ENCODE measurements at regions not wholly inside any gene's neighbourhood (a gene's known extent, or its start where the extent isn't known, plus 50 kb on each side); places are given as distances from the start of the nearest gene placed in this dataset.

- ChIA-PET POLR2A (no interaction called here), CTCF (no interaction called here)
- Histone ChIP-seq H3K36me3 (ENCODE audit: control insufficient read depth, insufficient read depth, low read length) (no peaks in the 10 kb centered on the region), H3K27me3 (ENCODE audit: control insufficient read depth, insufficient read depth, low read length) (no peaks in the 10 kb centered on the region), H3K4me3 (ENCODE audit: low read depth, low read length) (no peak overlapping the region)
- no peak for DNase-seq (ENCODE audit: low read depth)
- TF ChIP-seq CTCF (IDR thresholded peaks at IDR 0.05; ENCODE audit: insufficient read depth, low read depth, low read length), result no peak
These were observed 128.2 kb downstream of the ARSF start for GRCh38 chrX:3169421-3169820.

- CTCF ChIA-PET, result no interaction called here
- no peak for DNase-seq (ENCODE audit: low read depth)
- Histone ChIP-seq H3K27me3 (ENCODE audit: control insufficient read depth, insufficient read depth, low read length) (no peaks in the 10 kb centered on the region), H3K36me3 (ENCODE audit: control insufficient read depth, insufficient read depth, low read length) (no peaks in the 10 kb centered on the region), H3K4me3 (ENCODE audit: low read depth, low read length) (no peak overlapping the region)
- TF ChIP-seq CTCF (IDR thresholded peaks at IDR 0.05; ENCODE audit: insufficient read depth, low read depth, low read length), result no peak
- POLR2A ChIA-PET, result no interaction called here
These were observed 126.5 kb downstream of the ARSF start for GRCh38 chrX:3167771-3168170.

DNA sequence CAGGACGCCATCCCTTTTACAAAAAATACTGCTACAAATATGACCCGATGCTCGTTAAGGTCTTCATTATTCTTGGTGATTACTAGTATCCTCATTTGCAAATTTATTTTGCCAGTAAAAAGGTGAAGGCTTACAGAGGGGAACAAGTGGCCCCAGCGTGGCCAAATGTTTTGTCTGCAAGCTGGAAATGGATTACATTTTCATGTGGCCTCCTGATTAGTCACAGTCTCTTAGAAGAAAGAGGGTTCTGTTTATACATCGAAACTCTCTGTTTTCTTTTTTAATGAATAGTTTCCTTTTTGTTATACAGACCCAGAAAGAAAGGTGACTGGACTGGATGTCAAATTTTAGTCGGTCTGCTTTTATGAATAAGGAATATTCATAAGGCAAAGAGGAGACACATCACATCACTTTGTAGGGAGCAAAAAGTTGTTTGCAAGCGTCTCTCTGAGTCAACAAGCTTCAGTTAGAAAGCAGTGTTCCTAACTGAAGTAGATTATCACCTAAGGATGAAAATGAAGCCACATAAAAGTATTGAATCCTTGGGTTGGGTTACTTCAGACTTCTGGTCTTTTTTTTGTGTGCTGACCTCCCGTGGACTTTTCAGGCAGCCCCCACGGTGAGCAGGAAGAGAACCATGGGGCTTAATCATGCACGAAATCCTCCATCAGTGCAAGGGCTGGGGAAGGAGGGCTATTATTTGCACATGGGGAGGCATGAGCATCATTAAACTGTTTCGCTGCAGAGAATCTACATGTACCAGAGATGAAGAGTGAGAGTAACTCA, 125.6 kb downstream of the ARSF start:
- H3K27me3 ChIP-seq (ENCODE audit: control insufficient read depth, insufficient read depth, low read length), result no peaks in the 10 kb centered on the region
- TF ChIP-seq CTCF (IDR thresholded peaks at IDR 0.05; ENCODE audit: insufficient read depth, low read depth, low read length), result no peak
- H3K36me3 ChIP-seq (ENCODE audit: control insufficient read depth, insufficient read depth, low read length), result no peaks in the 10 kb centered on the region
- DNase-seq (ENCODE audit: low read depth), result no peak
- ChIA-PET POLR2A (no interaction called here), CTCF (no interaction called here)
- no peak overlapping the region for H3K4me3 ChIP-seq (ENCODE audit: low read depth, low read length)

- no peak overlapping the region for H3K4me3 ChIP-seq (ENCODE audit: low read depth, low read length)
- H3K27me3 ChIP-seq (ENCODE audit: control insufficient read depth, insufficient read depth, low read length), result no peaks in the 10 kb centered on the region
- no peak for DNase-seq (ENCODE audit: low read depth)
- H3K36me3 ChIP-seq (ENCODE audit: control insufficient read depth, insufficient read depth, low read length), result no peaks in the 10 kb centered on the region
- CTCF ChIA-PET, result no interaction called here
- POLR2A ChIA-PET, result no interaction called here
- TF ChIP-seq CTCF (IDR thresholded peaks at IDR 0.05; ENCODE audit: insufficient read depth, low read depth, low read length), result no peak
These were observed 124.5 kb downstream of the ARSF start for GRCh38 chrX:3165808-3166207.
